CMK (cell line): ENCODE measurements at regions not wholly inside any gene's neighbourhood (a gene's known extent, or its start where the extent isn't known, plus 50 kb on each side); places are given as distances from the start of the nearest gene placed in this dataset.
"Not testable (repeated sequence)": the region's sequence is repeated elsewhere in the genome, so short reads cannot be mapped to it uniquely, and the experiment has no call there.

Experiments
- DNase-seq: peaks from one replicate; pipeline ENCODE4 v3.0.0-alpha.2; 2010; ENCODE audit warnings: low read depth

- no peak for DNase-seq
Measured at GRCh38 chr6:10343320-10343719, 71.6 kb downstream of the TFAP2A start.

DNA sequence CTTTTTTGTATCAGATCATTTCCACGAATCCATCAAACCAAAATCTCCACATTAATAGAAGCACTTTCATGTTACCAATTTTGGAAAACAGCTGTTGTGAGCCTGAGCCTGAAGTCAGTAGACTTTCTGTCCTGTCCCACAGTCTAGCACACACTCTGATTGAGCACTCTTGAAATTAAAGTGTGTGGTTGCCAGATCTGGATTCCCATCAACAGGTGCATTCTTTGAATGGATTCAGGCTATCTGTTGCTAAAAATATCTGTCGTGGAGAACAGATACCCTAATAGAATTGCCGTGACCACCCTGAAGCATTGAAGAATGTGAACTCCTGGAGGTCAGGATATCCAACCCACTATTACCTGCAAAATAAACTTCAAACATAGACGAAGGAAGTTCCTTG, 73.3 kb downstream of the TFAP2A start:
- no peak for DNase-seq

- no peak for DNase-seq
Measured at GRCh38 chr6:10338151-10338550, 76.7 kb downstream of the TFAP2A start.

- not testable (repeated sequence) for DNase-seq
Measured at GRCh38 chr6:10337376-10337775, 77.5 kb downstream of the TFAP2A start.

- DNase-seq = no peak
Measured at GRCh38 chr6:10332111-10332510, 82.8 kb downstream of the TFAP2A start.

- no peak for DNase-seq
Measured at GRCh38 chr6:10331334-10331968, 83.4 kb downstream of the TFAP2A start.

DNA sequence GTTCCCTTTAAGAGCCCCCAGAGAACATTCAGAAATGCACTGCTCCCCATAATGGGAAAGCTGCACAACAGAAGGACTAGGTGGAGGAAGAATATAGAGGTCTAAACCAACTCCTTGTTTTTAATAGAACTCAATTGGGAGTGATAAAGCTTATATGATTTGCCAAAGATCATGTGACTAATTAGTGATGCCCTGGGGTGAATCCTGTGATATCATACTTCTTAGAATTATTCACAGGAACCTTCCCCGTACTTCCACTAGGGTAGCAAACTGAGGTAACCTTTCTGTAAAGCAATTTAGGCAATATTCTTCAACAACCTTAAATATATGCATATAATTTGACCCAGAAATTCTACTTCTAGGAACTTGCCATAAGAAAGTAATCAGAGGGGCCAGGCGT, 84.4 kb downstream of the TFAP2A start:
- no peak for DNase-seq

- DNase-seq = no peak
Measured at GRCh38 chr6:10323018-10323417, 91.9 kb downstream of the TFAP2A start.

GRCh38 chr6:10320291-10320690, 94.6 kb downstream of the TFAP2A start:
- no peak for DNase-seq

DNA sequence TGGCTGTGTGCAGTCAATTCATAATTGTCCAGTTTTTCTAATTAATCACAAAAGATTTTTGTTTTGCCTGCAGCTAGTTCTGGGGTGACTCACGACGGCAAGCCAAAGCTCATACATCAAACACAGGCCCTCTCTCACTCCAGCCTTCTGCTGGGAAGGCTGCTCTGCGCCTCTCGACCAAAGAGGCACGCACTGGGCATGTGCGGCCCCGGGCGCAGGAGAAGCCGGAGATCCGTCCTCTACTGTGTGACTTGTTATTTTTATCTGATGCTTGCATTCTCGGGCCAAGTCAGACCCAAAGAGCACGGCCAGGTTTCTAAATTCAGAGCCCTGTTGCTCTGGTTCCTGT, 98.5 kb downstream of the TFAP2A start:
- DNase-seq = no peak

DNA sequence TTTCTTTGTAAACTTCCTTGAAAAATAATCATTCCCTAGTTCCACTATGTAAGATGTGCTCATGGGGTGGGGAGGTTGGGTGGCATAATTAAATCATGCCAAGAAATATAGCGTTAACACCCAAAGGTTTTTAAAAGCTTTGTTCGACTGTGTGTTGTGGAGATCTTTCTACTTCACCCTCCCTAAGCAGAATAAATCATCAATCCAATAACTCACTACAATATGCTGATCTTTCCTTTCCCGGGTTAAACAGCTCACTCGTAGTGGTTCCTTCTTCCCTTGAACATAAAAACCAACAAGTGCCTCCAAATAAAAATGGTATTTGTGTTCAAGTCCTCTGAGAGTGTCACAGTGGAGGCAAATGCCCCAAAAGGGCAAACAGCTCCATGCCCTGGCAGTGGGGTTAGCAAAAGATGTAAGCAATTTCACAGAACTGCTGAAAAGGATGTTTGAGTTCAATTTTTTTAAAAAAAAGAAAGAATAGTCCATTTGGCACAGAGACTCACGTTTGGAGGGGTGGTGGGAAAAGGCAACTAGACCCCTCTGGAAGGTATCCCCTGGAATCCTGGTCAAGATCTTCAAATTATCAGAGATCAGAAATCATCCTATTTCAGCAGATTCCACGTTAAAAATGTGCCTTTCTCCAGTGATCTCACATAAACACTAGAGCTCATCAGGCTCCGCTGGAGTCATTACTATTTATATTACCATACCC, 99.1 kb downstream of the TFAP2A start:
- DNase-seq = no peak

DNA sequence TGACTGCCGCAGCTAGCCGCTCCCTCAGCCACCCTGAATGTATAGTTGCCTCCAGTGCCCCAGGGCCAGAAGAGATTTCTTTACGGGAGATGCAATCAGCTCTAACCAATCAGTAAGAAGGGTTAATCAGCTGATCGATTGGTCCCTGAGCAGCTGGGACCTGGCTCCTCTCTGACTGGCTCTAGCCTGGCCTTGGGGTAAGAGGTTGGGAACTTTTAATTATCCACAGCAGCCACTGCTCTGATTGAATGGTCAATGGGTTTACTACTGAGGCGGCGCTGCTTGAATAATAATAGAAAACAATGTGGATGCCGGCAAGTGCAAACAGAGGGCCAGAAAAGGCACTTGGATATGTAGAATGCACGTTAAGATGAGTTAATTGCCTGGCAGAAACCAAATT, 99.8 kb downstream of the TFAP2A start:
- DNase-seq = no peak

GRCh38 chr6:10314163-10314955, 100.5 kb downstream of the TFAP2A start:
- DNase-seq = no peak

DNA sequence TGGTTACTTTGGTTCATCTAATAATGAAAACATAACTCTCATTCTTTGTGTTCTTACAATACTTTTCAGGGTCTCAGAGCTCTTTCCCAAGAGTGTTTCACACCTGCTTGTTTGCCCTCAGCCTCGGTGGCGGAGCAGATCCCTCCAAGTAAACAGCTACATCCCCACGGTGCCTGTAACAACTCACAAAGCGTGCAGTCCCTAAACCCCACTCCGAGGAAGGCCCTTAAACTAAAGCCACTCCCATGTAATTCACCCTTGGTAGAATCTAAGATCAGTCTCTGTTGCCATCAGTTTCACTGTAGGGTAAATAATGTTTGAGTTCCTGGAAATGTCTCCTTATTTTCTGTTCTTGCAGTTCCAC, 101.1 kb downstream of the TFAP2A start:
- no peak for DNase-seq

DNA sequence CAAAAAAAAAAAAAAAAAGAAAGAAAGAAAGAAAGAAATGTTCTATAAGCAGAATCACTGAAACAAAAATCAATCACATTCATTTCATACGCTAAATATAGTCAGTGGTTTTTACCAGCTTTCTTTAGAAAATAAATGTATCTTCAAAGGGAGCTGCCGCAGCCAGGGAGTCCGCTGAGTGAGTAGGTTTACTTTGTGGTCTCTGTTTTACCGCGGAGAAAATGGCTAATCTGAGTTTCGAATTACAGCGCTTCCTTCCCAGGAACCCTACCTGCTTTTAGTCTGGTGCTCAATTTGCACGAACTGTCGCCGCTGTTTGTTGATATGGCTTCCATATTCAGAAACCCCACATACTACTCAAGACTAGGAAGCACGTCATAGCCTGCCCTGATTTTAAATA, 102.4 kb downstream of the TFAP2A start:
- no peak for DNase-seq

GRCh38 chr6:10311546-10312405, 103.1 kb downstream of the TFAP2A start:
- DNase-seq = not testable (repeated sequence)

GRCh38 chr6:10310826-10311225, 104.0 kb downstream of the TFAP2A start:
- no peak for DNase-seq

DNA sequence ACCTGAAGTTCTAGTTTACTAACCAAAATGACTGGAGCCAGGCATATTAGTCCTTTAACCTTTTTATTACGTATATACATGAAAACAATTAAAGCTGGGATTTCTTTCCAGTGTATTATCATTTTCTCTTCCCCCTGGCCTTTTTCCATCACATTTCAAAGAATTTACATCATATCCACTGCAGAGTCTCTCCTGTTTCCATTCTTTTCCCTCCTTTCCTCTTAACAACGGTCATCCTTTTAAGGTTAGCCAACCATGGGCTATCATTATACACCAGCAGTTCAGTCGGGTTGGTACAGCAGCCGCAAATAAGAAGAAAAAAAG, 104.6 kb downstream of the TFAP2A start:
- no peak for DNase-seq

DNA sequence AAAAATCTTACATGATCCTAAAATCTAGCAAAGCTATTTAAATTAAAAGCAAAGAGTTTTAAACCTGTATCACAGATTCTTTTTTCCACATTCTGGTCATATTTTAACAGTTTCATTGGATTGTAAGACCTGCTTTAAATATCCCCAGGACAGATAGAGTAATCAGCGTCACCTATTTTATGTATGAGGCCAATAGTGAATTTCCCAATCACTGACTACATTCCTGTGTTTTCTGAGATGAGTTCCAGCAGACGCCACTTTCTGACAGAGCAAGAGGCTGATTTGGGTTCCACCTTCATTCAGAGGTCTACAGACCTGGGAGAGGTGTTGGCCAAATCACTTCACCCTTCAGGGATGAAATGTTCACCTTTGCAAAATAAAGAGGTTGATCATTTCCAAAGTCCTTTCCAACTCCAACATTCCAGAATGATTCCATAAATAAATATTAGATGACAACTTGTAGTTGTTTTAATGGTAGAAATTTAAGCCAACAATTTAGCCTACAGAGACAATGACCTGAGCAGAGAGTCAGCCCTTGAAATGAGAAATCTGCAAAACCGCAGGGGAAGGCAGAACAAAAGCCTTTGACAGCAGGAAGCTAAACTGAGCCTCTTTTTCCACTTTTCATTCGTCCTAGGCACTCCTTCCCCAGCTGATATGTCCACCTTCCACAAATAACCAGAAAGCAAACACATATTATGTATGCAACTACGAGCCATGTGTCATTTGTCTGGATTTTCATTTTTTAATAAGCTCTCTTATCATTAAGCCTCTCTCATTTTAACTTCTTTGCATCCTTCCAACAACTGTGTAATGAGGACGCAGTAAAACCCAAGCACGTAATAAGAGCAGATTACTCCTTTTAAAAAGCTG, 105.2 kb downstream of the TFAP2A start:
- no peak for DNase-seq

- no peak for DNase-seq
Measured at GRCh38 chr6:10307476-10307875, 107.4 kb downstream of the TFAP2A start.

- DNase-seq = no peak
Measured at GRCh38 chr6:10307028-10307427, 107.8 kb downstream of the TFAP2A start.
